ENCODE measurements at regions not wholly inside any gene's neighbourhood (a gene's known extent, or its start where the extent isn't known, plus 50 kb on each side); places are given as distances from the start of the nearest gene placed in this dataset.

DNA sequence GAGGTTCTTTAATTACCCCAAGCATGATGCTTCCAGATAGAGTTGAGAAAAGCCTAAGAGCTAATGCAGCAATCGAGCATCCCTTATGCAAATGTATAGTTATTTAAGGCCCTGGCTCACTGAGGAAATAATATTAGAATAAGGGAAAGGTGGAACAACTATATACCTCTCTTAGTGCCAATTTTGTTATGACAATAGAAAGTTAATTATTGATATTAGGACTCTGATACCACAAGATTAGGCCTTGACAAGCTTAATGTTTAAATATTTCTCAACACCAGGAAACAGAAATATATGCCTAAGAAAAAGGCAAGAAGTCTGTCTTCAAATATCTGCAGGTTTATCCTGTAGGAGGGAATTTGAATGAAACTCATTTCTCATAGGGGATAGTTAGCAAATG lies 371.0 kb downstream of the PRELID2 start:
- TF ChIP-seq ZNF329 (CRISPR knock-in tag; IDR thresholded peaks at IDR 0.05; ENCODE audit: low read depth), result no peak
- TF ChIP-seq POLR2A (IDR thresholded peaks at IDR 0.05; ENCODE audit: insufficient read depth in 1 of 2, low read depth in 2 of 2, low read length in 2 of 2), result no peak

All from HepG2 (cell line).